ENCODE measurements at regions not wholly inside any gene's neighbourhood (a gene's known extent, or its start where the extent isn't known, plus 50 kb on each side); places are given as distances from the start of the nearest gene placed in this dataset.

DNA sequence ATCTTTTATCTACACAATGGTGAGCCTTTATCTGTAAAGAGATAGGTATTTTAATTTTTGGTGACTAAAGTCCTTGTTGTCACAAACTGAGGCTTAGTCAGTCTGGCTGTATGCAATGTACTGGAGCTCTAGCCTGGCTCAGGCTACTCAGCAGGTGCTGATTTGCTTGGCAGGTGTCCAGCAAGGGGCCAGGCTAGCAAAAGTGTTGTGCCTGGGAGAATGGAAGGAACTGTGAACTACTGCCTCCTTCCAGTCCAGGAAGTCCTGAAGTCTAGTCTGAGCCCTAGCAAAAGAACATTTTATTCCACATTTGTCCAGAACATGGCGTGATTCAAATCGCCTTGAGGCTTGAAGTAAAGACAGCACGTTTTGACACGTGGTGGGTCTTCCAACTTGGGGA is 260.5 kb downstream of the CCDC85A start:
- DNase-seq: no peak

DNA sequence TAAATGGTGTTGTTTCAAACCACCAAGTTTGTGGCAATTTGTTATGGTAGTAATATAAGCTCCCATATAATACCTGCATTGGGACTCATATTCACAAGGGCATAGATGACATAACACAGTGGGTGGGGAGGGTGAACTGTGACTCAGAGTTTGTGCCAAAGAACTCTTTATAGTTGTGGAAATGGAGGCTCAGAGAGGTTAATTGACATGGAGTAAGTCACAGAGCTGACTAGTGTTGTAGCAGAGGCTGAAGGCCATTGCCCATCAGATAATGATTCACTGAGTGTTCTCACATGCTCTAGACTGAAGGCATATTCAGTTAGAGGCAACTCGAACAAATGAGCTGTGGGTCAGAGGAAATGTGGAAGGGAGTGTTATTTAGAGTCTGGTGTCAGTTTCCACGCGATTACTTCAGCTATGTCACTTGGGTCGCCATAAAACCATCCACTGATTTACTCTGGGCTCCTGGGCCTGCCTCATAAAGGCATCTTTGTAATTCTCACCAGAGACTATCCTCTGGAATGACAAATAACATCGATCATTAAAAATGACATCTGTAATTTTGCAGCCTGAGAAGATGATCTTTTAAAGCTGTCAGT is 264.7 kb downstream of the CCDC85A start:
- DNase-seq: no peak

- DNase-seq: no peak
Observed at GRCh38 chr2:56449002-56449431, 265.2 kb downstream of the CCDC85A start.

- DNase-seq: no peak
Observed at GRCh38 chr2:56449449-56449860, 265.7 kb downstream of the CCDC85A start.

- DNase-seq: no peak
Observed at GRCh38 chr2:56450047-56450446, 266.3 kb downstream of the CCDC85A start.

GRCh38 chr2:56450772-56451171 is 267.0 kb downstream of the CCDC85A start:
- DNase-seq: no peak

DNA sequence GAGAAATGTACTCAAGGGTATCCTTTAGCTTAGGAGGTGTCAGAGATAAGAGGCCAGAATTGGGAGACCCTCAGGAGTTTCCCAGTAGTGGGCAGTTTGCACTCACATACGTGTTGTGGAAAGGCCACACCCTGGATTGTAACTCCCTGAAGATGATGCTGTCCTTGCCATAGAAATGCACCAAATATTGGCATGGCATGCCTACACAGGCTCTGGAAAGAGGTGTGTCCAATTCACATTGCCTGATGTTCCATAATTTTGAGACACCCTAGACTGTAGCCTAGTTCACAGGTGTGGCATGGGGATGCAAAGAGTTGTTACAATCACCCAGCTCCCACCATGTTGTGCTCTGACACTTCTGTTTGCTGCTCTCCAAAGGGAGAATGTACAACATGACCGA is 271.9 kb downstream of the CCDC85A start:
- DNase-seq: no peak

DNA sequence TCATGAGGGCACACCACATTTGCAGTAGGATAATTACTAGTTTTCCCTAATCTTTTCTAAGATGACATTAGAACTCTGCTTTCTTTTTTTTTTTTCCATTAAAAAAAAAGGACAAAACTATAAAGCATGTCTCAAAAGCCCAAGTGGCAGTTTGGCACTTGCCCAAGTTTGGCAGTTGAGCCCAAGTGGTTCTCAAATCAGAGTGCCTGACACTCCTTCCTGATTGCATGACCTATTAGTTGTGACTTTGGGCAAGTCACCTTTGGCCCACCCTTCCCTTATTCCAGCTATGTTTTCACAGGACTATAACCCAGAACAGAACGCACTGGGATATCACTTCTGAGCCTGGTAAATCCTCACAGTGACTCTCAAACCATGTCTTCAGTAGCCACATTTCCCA is 273.0 kb downstream of the CCDC85A start:
- no peak for DNase-seq

DNA sequence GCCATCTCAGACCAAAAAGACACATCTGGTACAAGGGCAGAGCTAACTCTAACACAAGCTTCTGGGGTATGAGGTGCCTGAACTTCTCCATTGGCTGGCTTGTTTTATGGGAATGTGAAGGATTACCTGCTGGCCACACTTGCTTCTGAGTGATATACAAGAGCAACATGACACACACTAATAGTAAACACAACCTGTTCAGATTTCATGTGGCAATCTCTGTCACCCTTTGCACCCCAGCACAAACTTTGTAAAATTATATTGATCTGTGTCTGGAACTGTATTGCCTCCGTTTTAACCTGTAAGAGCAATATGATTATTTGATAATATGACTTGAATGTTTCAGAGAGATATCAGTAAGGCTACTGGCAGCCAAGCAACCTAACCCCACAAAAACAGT is 276.7 kb downstream of the CCDC85A start:
- no peak for DNase-seq

DNA sequence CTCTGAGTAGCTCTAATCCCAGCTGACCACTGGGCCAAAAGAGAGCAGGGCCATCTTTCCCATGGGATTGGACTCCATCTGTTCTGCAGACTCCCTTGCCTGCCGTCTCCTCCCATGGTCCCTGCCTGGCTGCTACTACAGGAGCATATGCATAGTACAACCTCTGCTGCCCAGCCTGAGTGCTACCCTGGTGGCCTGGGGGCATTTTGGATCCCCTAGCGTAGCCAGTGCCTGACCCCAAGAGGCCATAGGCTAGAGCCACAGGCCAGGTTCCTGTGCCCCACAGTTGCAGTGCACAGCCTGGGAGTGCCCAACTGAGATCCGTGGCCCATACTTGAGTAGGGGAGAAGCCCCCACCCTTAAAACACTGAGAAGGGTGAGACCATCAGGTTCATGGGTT is 280.3 kb downstream of the CCDC85A start:
- DNase-seq: no peak

GRCh38 chr2:56464613-56465012 is 280.8 kb downstream of the CCDC85A start:
- DNase-seq: no peak

GRCh38 chr2:56465491-56465890 is 281.7 kb downstream of the CCDC85A start:
- DNase-seq: no peak

DNA sequence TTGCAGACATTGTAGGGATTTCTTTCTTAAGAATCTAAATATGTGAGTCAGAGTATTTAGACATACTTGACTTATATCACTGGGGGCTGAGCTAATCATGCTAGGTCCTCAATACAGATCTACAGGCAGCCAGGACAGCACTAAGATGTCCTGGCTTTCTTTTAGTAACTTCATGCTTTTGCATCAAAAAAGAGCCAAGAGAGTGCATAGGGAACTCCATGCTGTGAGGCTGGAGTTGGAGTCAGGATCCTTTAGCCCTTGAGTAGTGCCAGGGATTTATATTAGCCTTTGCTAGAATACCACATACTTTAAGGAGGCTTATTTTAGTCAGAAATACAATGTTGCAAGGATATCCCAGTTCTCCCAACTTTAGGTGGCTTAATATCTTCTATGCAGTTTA is 289.7 kb downstream of the CCDC85A start:
- no peak for DNase-seq

DNA sequence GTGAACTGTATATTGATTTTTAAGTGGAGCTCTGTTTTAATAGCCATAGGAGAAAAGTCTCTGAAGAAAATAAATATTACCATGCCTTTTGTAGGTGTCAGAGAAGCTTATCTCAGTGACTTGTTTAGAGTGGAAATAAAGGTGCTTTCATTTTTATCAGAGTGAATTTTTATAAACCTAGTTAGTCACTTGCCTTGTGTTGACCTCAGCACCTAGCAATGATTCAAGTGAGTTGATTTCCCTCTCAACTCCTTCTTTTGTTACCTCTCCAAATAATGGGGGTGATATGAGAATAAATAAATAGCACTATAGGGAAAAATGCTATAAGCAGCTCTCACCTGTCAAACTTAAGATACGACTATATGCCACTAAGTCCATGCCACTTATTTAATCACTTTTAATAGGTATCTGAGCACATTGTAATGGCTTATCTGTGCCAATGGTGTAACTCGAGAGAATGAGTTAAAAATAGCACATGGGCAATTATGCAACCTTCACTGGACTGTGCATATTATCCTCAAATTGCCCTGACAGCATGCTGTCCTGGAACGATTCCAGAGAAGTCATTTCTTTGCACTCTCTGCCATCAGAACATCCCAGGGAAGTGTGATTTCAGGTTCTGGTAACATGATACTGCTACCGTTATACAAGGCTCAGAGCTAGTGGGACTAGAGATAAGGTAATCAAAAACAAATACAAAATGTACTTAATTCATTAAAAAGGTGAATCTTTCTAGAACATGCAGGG is 290.8 kb downstream of the CCDC85A start:
- DNase-seq: no peak

DNA sequence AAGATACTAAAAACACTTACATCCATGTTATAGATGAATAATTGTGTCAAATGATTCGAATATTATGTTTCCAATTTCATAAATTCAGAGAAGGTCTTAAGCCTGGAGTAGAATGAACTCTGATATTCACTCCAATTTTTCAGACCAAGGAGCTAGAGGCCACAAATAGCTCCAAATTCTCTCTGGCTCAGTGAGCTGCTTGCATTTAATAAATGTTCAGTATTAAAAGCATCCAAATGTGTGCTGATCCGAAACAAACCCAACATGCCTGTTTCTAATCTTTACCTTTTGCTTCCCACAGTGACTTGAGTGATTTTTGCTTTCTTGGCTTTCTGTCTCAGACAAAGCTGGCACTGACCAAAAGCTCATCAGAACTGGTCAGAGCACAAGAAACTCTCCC is 291.4 kb downstream of the CCDC85A start:
- no peak for DNase-seq

- no peak for DNase-seq
Observed at GRCh38 chr2:56476509-56477071, 292.8 kb downstream of the CCDC85A start.

- DNase-seq: no peak
Observed at GRCh38 chr2:56478027-56478426, 294.2 kb downstream of the CCDC85A start.

GRCh38 chr2:56483081-56483480 is 299.3 kb downstream of the CCDC85A start:
- no peak for DNase-seq

- no peak for DNase-seq
Observed at GRCh38 chr2:56484906-56485305, 301.1 kb downstream of the CCDC85A start.

GRCh38 chr2:56500317-56500716 is 316.5 kb downstream of the CCDC85A start:
- no peak for DNase-seq

GRCh38 chr2:56502616-56503015 is 318.8 kb downstream of the CCDC85A start:
- no peak for DNase-seq

GRCh38 chr2:56505885-56506284 is 322.1 kb downstream of the CCDC85A start:
- no peak for DNase-seq

GRCh38 chr2:56508662-56509061 is 324.9 kb downstream of the CCDC85A start:
- no peak for DNase-seq

- no peak for DNase-seq
Observed at GRCh38 chr2:56510610-56511009, 326.8 kb downstream of the CCDC85A start.

DNA sequence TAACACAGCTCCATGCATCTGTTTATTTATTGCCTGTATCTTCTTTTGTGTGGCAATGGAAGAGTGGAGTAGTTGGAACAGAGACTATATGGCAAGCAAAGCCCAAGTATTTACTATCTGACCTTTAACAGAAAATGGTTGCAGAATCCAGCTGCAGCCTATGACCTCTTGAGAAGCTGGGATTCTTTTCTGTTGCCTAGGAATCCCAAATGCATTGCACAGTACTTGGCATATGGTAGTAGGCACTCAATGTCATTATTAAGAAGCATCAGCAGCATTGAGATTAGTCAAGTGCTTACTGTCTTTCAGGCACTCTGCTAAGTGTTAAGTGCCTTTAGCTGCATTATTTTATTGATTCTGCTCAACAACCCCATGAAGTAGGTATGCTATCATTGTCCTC is 331.6 kb downstream of the CCDC85A start:
- DNase-seq: no peak

All from CD4-positive, alpha-beta T cell treated with Interleukin-12 subunit alpha and Interleukin-12 subunit beta, for 1 hour (primary cell).